ENCODE measurements at regions not wholly inside any gene's neighbourhood (a gene's known extent, or its start where the extent isn't known, plus 50 kb on each side); places are given as distances from the start of the nearest gene placed in this dataset.
"Not testable (repeated sequence)": the region's sequence is repeated elsewhere in the genome, so short reads cannot be mapped to it uniquely, and the experiment has no call there.

DNA sequence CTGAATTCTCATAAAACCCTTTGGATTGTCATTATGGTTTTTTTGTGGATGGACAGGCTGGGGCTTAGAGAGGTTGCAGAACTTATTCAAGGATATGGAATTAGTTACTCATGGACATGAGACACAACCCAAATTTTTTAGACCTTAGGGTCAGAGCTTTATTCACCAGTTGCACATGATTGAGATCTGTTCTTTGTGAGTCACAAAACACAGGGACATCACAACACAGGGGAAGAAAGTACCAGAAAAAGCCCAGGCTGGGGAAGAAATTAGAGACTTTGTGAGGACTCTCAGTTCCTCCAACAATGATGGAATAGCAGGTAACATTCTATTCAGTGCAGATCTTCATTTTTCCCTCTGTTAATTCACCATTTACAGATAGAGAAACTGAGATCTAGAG is 602.4 kb upstream of the CPEB2 start:
- Mint-ChIP-seq H3K4me1 (ENCODE audit: low read depth) (no peaks in the 10 kb centered on the region), H3K27me3 (no peaks in the 10 kb centered on the region), H3K36me3 (ENCODE audit: low read depth) (no peaks in the 10 kb centered on the region), H3K27ac (no peak overlapping the region), H3K9me3 (peaks cover 17% of the 10 kb centered on the region), H3K4me3 (no peak overlapping the region)

DNA sequence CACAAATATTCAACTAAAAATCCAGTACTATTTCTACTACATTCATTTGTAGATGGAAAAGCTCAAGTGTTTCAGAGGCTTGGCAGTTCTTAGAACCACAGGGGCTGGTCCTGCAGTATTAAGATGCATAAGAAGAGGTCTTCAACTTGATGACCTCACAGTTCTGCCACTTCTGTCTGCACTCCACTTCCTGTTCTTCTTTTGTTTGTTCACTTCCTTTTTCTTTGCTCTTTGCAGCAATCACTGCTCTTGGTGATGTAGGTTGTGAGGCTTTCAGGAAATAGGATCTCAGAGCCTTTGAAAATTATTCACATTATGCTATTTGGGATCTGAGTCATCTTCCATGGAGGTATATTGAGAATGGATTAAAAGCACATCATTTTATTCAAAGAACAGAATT is 602.0 kb upstream of the CPEB2 start:
- H3K9me3 Mint-ChIP-seq = peaks cover 17% of the 10 kb centered on the region
- no peak overlapping the region for H3K4me3 Mint-ChIP-seq
- no peaks in the 10 kb centered on the region for H3K4me1 Mint-ChIP-seq (ENCODE audit: low read depth)
- no peaks in the 10 kb centered on the region for H3K36me3 Mint-ChIP-seq (ENCODE audit: low read depth)
- H3K27me3 Mint-ChIP-seq = no peaks in the 10 kb centered on the region
- H3K27ac Mint-ChIP-seq = no peak overlapping the region

DNA sequence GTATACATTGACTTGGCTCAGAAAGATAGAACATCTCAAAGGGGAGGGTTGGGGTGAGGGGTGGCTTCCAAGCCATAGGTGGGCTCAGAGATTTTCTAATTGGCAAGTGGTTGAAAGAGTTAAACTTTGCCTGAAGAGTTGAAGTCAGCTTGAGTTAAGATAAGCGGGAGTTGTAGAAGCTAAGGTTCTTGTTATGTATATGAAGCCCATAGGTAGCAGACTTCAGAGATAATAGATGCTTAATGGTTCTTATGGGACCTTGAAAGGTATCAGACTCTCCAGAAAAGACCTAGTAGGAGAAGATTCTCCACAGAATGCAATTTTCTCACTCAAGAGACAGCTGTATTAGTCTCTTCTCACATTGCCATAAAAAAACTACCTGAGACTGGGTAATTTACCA is 599.1 kb upstream of the CPEB2 start:
- no peaks in the 10 kb centered on the region for H3K27me3 Mint-ChIP-seq
- no peak overlapping the region for H3K27ac Mint-ChIP-seq
- H3K36me3 Mint-ChIP-seq (ENCODE audit: low read depth) = no peaks in the 10 kb centered on the region
- H3K9me3 Mint-ChIP-seq = peaks cover 12% of the 10 kb centered on the region
- H3K4me3 Mint-ChIP-seq = no peak overlapping the region
- H3K4me1 Mint-ChIP-seq (ENCODE audit: low read depth) = no peaks in the 10 kb centered on the region

DNA sequence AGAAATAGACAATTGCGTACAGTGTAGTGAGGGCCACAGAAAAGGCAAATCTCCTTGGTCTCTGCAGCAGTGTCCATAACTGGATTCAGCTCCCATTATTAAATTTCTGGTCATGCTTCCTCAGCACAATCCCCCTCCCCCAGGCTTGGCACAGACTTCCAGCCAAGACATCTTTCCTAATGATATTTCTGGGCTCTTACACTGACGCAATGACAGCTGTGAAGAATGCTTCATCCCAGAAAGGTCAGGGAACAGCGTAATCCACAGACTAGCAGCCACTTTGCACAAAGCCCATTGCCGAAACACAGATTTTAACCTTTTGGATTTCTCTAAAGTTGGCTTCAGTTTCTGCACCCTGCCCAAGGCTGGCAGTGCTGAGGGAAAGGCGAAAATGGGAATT is 597.6 kb upstream of the CPEB2 start:
- Mint-ChIP-seq H3K36me3 (ENCODE audit: low read depth) (no peaks in the 10 kb centered on the region), H3K4me3 (no peak overlapping the region), H3K27ac (no peak overlapping the region), H3K9me3 (peaks cover 12% of the 10 kb centered on the region), H3K27me3 (no peaks in the 10 kb centered on the region), H3K4me1 (ENCODE audit: low read depth) (no peaks in the 10 kb centered on the region)

DNA sequence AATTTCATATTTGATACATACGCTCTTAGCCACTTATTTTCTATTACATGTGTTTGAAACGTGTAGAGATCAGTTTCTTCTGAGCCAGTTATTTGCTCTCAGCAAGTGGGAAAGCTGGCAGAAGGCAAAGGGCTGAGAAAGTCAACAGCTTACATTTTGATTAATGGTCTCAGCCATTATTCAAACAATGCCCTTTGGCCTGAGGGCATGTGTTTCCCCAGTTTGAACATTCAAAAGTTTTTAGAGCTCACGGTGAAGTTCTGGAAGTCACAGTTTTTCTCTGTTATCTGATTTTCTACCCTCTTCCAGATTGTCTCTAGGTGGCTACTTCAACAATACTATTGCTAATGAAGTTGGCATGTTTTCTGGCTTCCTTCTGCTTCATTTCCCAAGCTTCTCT is 591.8 kb upstream of the CPEB2 start:
- no peaks in the 10 kb centered on the region for H3K9me3 Mint-ChIP-seq
- no peaks in the 10 kb centered on the region for H3K27me3 Mint-ChIP-seq
- no peaks in the 10 kb centered on the region for H3K36me3 Mint-ChIP-seq (ENCODE audit: low read depth)
- no peak overlapping the region for H3K4me3 Mint-ChIP-seq
- no peaks in the 10 kb centered on the region for H3K4me1 Mint-ChIP-seq (ENCODE audit: low read depth)
- H3K27ac Mint-ChIP-seq = no peak overlapping the region

DNA sequence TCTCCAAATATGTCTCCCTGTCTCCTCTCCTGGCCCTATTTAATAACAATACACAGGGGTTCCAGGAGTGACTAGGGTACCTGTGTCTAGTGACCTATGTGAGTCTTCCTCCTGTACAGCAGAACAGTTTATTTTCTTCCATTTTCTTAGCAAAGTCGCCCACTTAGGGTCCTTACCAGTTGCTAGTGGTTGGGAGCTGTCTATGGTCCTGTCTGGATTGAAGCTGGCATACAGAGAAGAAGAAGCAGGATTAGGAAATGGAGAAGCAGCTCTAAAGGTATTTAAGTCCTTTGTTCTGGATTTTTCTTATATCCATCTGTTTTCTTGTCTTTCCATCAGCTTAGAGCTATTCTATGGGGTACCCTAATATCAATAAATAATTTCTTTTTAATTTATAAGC is 587.1 kb upstream of the CPEB2 start:
- Mint-ChIP-seq H3K27ac (no peak overlapping the region), H3K4me3 (no peak overlapping the region), H3K36me3 (ENCODE audit: low read depth) (no peaks in the 10 kb centered on the region), H3K4me1 (ENCODE audit: low read depth) (no peaks in the 10 kb centered on the region), H3K9me3 (peaks cover 4% of the 10 kb centered on the region), H3K27me3 (no peaks in the 10 kb centered on the region)

DNA sequence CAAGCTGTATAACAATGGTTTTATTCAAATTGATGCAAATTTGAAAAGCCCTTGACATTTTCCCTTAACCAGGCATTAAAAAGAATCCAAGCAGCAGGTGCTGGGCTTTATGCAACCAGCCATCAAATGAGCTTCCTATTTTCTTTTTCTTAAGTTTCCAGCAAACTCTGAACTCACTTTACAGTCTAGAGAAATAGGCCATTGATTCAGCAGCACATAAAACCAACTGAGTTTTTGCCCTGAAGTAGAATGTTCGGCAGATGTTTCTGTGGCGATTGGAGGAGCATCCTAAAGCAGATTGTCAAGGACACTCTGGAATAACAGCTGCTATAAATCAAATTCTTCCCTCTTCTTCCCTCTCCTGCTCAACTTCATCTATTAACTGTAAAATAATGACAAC is 582.8 kb upstream of the CPEB2 start:
- Mint-ChIP-seq H3K4me1 (ENCODE audit: low read depth) (no peaks in the 10 kb centered on the region), H3K4me3 (no peak overlapping the region), H3K27ac (no peak overlapping the region)

DNA sequence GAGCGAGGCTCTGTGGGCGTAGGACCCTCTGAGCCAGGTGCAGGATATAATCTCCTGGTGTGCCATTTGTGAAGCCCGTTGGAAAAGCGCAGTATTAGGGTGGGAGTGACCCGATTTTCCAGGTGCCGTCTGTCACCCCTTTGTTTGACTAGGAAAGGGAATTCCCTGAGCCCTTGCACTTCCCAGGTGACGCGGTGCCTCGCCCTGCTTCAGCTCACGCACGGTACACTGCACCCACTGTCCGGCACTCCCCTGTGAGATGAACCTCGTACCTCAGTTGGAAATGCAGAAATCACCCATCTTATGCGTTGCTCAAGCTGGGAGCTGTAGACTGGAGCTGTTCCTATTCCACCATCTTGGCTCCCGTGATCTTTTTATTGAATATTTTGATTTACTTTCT is 576.0 kb upstream of the CPEB2 start:
- not testable (repeated sequence) for H3K36me3 Mint-ChIP-seq (ENCODE audit: low read depth); H3K27ac Mint-ChIP-seq; H3K4me1 Mint-ChIP-seq (ENCODE audit: low read depth); H3K4me3 Mint-ChIP-seq; H3K27me3 Mint-ChIP-seq
- H3K9me3 Mint-ChIP-seq = peaks cover 15% of the 10 kb centered on the region

More for the DNA sequence above, 582.8 kb upstream of the CPEB2 start:
- H3K9me3 Mint-ChIP-seq = peaks cover 12% of the 10 kb centered on the region
- H3K27me3 Mint-ChIP-seq = no peaks in the 10 kb centered on the region
- no peaks in the 10 kb centered on the region for H3K36me3 Mint-ChIP-seq (ENCODE audit: low read depth)

DNA sequence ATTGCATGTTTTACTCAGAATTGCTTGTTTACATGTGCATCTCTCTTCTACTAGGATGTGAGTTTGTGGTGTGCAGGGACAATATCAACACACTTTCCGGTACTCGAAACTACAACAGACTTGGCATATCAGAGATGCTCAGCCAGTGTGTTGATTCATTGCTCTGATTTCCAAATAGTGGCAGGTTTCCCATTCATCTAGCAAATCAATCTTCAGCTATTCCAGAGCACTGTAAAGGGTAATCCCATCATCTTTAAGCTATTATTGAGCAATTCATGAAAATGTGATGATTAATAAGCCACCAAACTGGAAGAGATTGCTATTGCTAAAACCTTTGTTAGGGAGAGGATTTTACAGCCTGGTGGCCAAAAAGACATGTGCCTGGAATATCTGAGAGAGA is 574.2 kb upstream of the CPEB2 start:
- Mint-ChIP-seq H3K4me3 (no peak overlapping the region), H3K4me1 (ENCODE audit: low read depth) (no peaks in the 10 kb centered on the region), H3K9me3 (peaks cover 7% of the 10 kb centered on the region), H3K27me3 (peaks cover 4% of the 10 kb centered on the region), H3K27ac (no peak overlapping the region), H3K36me3 (ENCODE audit: low read depth) (no peaks in the 10 kb centered on the region)

DNA sequence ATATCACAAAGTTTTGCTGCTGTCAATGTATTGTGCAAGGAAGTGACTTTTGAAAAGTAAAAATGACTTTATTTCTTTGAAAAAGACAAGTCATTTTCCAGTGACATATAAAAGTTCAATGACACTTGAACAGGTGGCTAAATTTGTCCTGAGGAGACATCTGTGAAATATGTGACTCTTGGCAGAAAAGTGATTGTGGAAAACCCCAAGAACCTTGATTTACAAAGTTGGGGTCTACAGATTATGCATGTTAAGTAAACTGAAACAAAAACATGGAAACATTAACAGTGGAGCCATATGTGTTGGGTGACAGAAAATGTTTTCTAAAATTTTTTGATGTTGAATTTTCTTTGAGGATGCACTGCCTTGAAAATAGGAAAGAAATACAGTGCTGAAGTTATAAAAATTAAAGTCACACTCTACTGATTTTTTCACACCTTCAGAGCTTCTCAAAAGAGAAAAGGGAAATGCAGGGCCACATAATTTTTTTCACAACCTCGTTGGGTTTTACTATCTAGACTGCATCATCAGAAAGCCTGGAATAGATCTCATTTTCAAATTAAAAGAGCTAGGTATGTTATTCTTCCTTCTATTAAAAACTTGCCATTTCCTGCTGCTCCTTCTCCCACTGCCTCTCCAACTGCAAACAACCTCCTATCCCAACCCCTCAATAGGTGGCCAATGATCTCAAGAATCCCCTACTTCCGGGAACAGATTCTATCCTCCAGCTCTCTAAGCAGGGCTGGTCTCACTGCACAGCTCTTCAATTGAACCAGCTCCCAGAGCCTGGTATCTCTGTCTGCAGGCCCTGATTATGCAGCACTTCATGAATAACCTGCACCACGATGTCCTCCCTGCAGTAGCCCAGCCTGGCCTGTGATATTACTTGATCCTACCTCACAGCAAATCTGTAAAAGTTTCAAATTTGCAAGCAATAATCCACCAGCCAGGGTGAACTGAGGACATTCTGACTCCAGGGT is 570.8 kb upstream of the CPEB2 start:
- peaks cover 4% of the 10 kb centered on the region for H3K27me3 Mint-ChIP-seq
- H3K9me3 Mint-ChIP-seq = peaks cover 7% of the 10 kb centered on the region
- no peaks in the 10 kb centered on the region for H3K4me1 Mint-ChIP-seq (ENCODE audit: low read depth)
- H3K27ac Mint-ChIP-seq = no peak overlapping the region
- no peaks in the 10 kb centered on the region for H3K36me3 Mint-ChIP-seq (ENCODE audit: low read depth)
- no peak overlapping the region for H3K4me3 Mint-ChIP-seq

DNA sequence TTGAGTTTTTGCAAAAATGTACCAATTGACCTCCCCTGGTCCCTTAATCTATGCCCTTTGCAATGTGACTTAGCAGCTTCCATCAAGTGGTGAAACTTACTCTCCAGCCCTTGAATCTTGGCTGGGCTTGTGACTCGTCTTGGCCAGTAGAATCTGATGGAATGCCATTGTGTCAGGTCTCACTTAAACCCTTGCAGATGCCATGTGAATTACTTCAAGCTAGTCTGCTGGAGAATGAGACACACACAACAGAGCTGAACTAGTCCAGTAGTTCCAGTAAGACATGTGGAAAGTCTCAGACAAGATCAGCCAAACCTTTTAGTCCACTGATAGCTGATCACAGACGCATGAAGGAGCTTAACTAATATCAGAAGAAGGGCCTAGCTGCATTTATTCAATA is 567.8 kb upstream of the CPEB2 start:
- Mint-ChIP-seq H3K4me1 (ENCODE audit: low read depth) (no peaks in the 10 kb centered on the region), H3K9me3 (peaks cover 3% of the 10 kb centered on the region), H3K27me3 (peaks cover 3% of the 10 kb centered on the region), H3K4me3 (no peak overlapping the region), H3K27ac (no peak overlapping the region), H3K36me3 (ENCODE audit: low read depth) (no peaks in the 10 kb centered on the region)

DNA sequence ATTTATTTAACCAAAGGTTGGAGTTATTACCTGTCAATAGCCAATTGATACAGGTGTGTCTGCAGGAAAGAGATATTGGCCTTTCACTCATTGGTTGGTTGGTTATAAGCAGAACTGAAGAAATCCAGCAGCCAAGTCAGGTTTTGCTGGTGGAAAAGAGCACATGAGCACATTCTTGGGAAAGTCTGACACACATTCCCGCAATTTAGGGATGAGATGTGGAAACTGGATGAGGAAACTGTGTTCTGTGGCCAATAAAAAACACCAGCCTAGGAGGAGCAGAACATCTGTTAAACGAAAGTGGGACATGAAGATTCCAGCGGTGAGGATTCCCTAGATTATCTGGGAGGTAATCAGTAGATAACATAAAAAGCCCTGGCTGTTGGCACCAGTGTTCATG is 567.4 kb upstream of the CPEB2 start:
- Mint-ChIP-seq H3K4me3 (no peak overlapping the region), H3K36me3 (ENCODE audit: low read depth) (no peaks in the 10 kb centered on the region), H3K9me3 (no peaks in the 10 kb centered on the region), H3K27ac (no peak overlapping the region), H3K4me1 (ENCODE audit: low read depth) (no peaks in the 10 kb centered on the region), H3K27me3 (peaks cover 6% of the 10 kb centered on the region)

DNA sequence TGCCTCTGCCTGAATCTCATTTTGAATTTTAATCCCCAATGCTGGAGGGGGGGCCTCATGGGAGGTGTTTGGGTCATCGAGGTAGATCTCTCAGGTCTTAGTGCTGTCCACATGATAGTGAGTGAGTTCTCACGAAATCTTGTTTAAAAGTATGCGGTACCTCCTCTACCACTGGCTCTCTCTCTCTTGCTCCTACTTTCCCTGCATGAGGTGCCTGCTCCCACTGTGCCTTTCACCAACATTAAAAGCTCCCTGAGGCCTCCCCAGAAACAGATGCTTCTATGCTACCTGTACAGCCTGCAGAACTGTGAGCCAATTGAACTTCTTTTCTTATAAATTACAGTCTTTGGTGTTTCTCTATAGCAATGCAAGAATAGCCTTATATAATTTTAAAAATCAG is 560.7 kb upstream of the CPEB2 start:
- no peaks in the 10 kb centered on the region for H3K36me3 Mint-ChIP-seq (ENCODE audit: low read depth)
- H3K4me3 Mint-ChIP-seq = no peak overlapping the region
- peaks cover 5% of the 10 kb centered on the region for H3K4me1 Mint-ChIP-seq (ENCODE audit: low read depth)
- no peak overlapping the region for H3K27ac Mint-ChIP-seq
- peaks cover 6% of the 10 kb centered on the region for H3K27me3 Mint-ChIP-seq
- no peaks in the 10 kb centered on the region for H3K9me3 Mint-ChIP-seq

DNA sequence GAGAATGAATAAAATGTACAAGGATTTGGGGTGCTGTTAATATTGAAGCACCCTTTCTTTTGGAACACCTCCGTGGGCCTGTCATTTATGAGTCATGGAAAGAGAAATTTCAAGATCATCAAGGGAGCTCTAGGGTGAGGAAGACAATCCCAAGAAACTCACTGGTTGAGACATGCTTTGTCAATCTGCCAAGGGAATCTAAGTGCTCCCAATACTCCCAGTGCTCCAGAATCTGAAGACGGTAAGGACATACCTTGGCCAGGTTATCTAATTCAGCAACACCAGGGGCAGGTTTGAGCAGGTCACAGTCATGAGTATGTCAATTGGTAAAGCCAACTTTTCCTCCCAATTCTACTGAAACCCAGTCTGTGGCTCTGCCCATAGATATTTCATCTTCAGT is 556.4 kb upstream of the CPEB2 start:
- H3K4me3 Mint-ChIP-seq = no peak overlapping the region
- H3K27ac Mint-ChIP-seq = no peak overlapping the region
- H3K36me3 Mint-ChIP-seq (ENCODE audit: low read depth) = no peaks in the 10 kb centered on the region
- H3K4me1 Mint-ChIP-seq (ENCODE audit: low read depth) = peaks cover 5% of the 10 kb centered on the region
- no peaks in the 10 kb centered on the region for H3K27me3 Mint-ChIP-seq
- H3K9me3 Mint-ChIP-seq = no peaks in the 10 kb centered on the region

DNA sequence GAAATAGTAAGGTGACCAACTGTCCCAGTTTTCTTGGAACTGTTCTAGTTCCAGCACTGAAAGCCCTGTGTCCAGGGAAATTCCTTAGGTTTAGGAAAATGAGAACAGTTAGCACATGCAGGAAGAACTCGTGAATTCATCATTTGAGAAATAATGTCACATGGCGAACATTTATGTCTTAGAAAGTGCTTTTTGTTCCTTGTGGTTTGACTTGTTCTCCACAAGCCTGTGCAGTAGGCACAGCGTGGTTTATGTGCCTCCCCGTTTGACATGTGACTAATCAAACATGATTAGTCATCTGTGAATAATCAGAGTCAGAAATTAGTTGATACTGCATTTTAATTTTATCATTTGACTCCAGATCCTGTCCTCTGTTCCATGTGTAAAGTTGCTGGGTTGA is 556.0 kb upstream of the CPEB2 start:
- Mint-ChIP-seq H3K36me3 (ENCODE audit: low read depth) (no peaks in the 10 kb centered on the region), H3K27me3 (no peaks in the 10 kb centered on the region), H3K4me1 (ENCODE audit: low read depth) (peaks cover 5% of the 10 kb centered on the region), H3K27ac (no peak overlapping the region), H3K4me3 (no peak overlapping the region), H3K9me3 (no peaks in the 10 kb centered on the region)

DNA sequence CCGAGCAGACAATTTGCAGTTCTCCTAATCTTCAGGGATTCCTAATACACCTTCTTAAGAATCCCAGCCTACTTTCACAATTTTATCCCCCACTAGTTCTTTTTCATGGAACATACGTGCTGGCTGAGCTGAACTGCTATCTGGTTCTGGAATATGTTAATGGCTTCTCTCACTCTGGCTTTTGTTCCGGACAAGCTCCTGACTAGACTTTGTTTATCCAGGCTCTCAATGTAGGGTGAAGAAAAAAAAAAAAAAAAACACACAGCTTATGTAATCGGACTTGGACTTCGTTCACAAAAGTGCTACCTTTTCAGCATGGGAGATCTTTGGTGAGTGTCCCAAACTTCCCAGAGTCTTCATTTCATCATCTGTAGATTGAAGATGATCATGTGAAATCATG is 555.4 kb upstream of the CPEB2 start:
- Mint-ChIP-seq H3K27me3 (no peaks in the 10 kb centered on the region), H3K4me1 (ENCODE audit: low read depth) (peaks cover 5% of the 10 kb centered on the region), H3K27ac (no peak overlapping the region), H3K4me3 (no peak overlapping the region), H3K9me3 (no peaks in the 10 kb centered on the region), H3K36me3 (ENCODE audit: low read depth) (no peaks in the 10 kb centered on the region)

Measured in stimulated activated naive CD8-positive, alpha-beta T cell treated with anti-CD3 and anti-CD28 coated beads, Interleukin-15, Interleukin-2, amounts not matched to agents 100 ng/mL and 50 ng/mL, for 24 hours (primary cell).